IPS-18c (cell line): ENCODE measurements at regions not wholly inside any gene's neighbourhood (a gene's known extent, or its start where the extent isn't known, plus 50 kb on each side); places are given as distances from the start of the nearest gene placed in this dataset.

Experiments
- H3K4me3 ChIP-seq: 2 replicates; pipeline ENCODE4 v1.7.0; 2013; ENCODE audit warnings: low read depth, mild to moderate bottlenecking, low read length, moderate library complexity; ENCODE audit not compliant: insufficient read depth
- H3K9me3 ChIP-seq: one replicate; pipeline ENCODE4 v1.6.1; 2013; ENCODE audit warnings: mild to moderate bottlenecking, low read length, moderate library complexity; ENCODE audit not compliant: control insufficient read depth, insufficient read depth

- Histone ChIP-seq H3K9me3 (no peaks in the 10 kb centered on the region), H3K4me3 (no peak overlapping the region)
Observed at GRCh38 chr18:47490882-47491281, 239.4 kb upstream of the SKOR2 start.

- Histone ChIP-seq H3K4me3 (no peak overlapping the region), H3K9me3 (no peaks in the 10 kb centered on the region)
Observed at GRCh38 chr18:47485221-47485797, 233.8 kb upstream of the SKOR2 start.

GRCh38 chr18:47484068-47484467, 232.6 kb upstream of the SKOR2 start:
- H3K9me3 ChIP-seq: no peaks in the 10 kb centered on the region

GRCh38 chr18:47480166-47480565, 228.7 kb upstream of the SKOR2 start:
- H3K4me3 ChIP-seq: no peak overlapping the region
- no peaks in the 10 kb centered on the region for H3K9me3 ChIP-seq

More at GRCh38 chr18:47484068-47484467, 232.6 kb upstream of the SKOR2 start:
- no peak overlapping the region for H3K4me3 ChIP-seq

GRCh38 chr18:47471784-47472183, 220.3 kb upstream of the SKOR2 start:
- Histone ChIP-seq H3K9me3 (no peaks in the 10 kb centered on the region), H3K4me3 (no peak overlapping the region)

GRCh38 chr18:47470941-47471340, 219.5 kb upstream of the SKOR2 start:
- no peak overlapping the region for H3K4me3 ChIP-seq
- H3K9me3 ChIP-seq: no peaks in the 10 kb centered on the region

- H3K4me3 ChIP-seq: no peak overlapping the region
- H3K9me3 ChIP-seq: no peaks in the 10 kb centered on the region
Observed at GRCh38 chr18:47469576-47469975, 218.1 kb upstream of the SKOR2 start.

- no peaks in the 10 kb centered on the region for H3K9me3 ChIP-seq
- no peak overlapping the region for H3K4me3 ChIP-seq
Observed at GRCh38 chr18:47461977-47462376, 210.5 kb upstream of the SKOR2 start.

GRCh38 chr18:47461406-47461948, 210.0 kb upstream of the SKOR2 start:
- Histone ChIP-seq H3K9me3 (no peaks in the 10 kb centered on the region), H3K4me3 (no peak overlapping the region)

- Histone ChIP-seq H3K9me3 (no peaks in the 10 kb centered on the region), H3K4me3 (no peak overlapping the region)
Observed at GRCh38 chr18:47458483-47458882, 207.0 kb upstream of the SKOR2 start.

GRCh38 chr18:47457614-47458013, 206.2 kb upstream of the SKOR2 start:
- no peaks in the 10 kb centered on the region for H3K9me3 ChIP-seq

GRCh38 chr18:47453038-47453437, 201.6 kb upstream of the SKOR2 start:
- H3K4me3 ChIP-seq: no peak overlapping the region
- no peaks in the 10 kb centered on the region for H3K9me3 ChIP-seq

More at GRCh38 chr18:47457614-47458013, 206.2 kb upstream of the SKOR2 start:
- H3K4me3 ChIP-seq: no peak overlapping the region

GRCh38 chr18:47448956-47449355, 197.5 kb upstream of the SKOR2 start:
- H3K4me3 ChIP-seq: no peak overlapping the region
- no peaks in the 10 kb centered on the region for H3K9me3 ChIP-seq

- no peaks in the 10 kb centered on the region for H3K9me3 ChIP-seq
- no peak overlapping the region for H3K4me3 ChIP-seq
Observed at GRCh38 chr18:47441914-47442313, 190.5 kb upstream of the SKOR2 start.

GRCh38 chr18:47438001-47438400, 186.5 kb upstream of the SKOR2 start:
- Histone ChIP-seq H3K4me3 (no peak overlapping the region), H3K9me3 (no peaks in the 10 kb centered on the region)

GRCh38 chr18:47436871-47437270, 185.4 kb upstream of the SKOR2 start:
- no peak overlapping the region for H3K4me3 ChIP-seq
- H3K9me3 ChIP-seq: no peaks in the 10 kb centered on the region

GRCh38 chr18:47434214-47434746, 182.8 kb upstream of the SKOR2 start:
- Histone ChIP-seq H3K4me3 (no peak overlapping the region), H3K9me3 (no peaks in the 10 kb centered on the region)

- Histone ChIP-seq H3K9me3 (no peaks in the 10 kb centered on the region), H3K4me3 (no peak overlapping the region)
Observed at GRCh38 chr18:47427923-47428637, 176.6 kb upstream of the SKOR2 start.
